ENCODE measurements at regions not wholly inside any gene's neighbourhood (a gene's known extent, or its start where the extent isn't known, plus 50 kb on each side); places are given as distances from the start of the nearest gene placed in this dataset.

GRCh38 chr9:108209132-108209685 lies 646.6 kb downstream of the ACTL7B start:
- no peak for DNase-seq (ENCODE audit: low read depth in 1 of 2, low spot score in 1 of 2)

- no peak for DNase-seq (ENCODE audit: low read depth in 1 of 2, low spot score in 1 of 2)
These were observed 648.1 kb downstream of the ACTL7B start for GRCh38 chr9:108207561-108208165.

GRCh38 chr9:108205276-108205675 lies 650.5 kb downstream of the ACTL7B start:
- no peak for DNase-seq (ENCODE audit: low read depth in 1 of 2, low spot score in 1 of 2)

GRCh38 chr9:108197899-108198298 lies 657.9 kb downstream of the ACTL7B start:
- no peak for DNase-seq (ENCODE audit: low read depth in 1 of 2, low spot score in 1 of 2)

- DNase-seq (ENCODE audit: low read depth in 1 of 2, low spot score in 1 of 2) = no peak
These were observed 658.8 kb downstream of the ACTL7B start for GRCh38 chr9:108197008-108197365.

- DNase-seq (ENCODE audit: low read depth in 1 of 2, low spot score in 1 of 2) = no peak
These were observed 659.3 kb downstream of the ACTL7B start for GRCh38 chr9:108196332-108197007.

GRCh38 chr9:108194154-108194553 lies 661.6 kb downstream of the ACTL7B start:
- no peak for DNase-seq (ENCODE audit: low read depth in 1 of 2, low spot score in 1 of 2)

GRCh38 chr9:108193026-108193710 lies 662.6 kb downstream of the ACTL7B start:
- no peak for DNase-seq (ENCODE audit: low read depth in 1 of 2, low spot score in 1 of 2)

- no peak for DNase-seq (ENCODE audit: low read depth in 1 of 2, low spot score in 1 of 2)
These were observed 664.7 kb downstream of the ACTL7B start for GRCh38 chr9:108191065-108191464.

GRCh38 chr9:108188976-108189375 lies 666.8 kb downstream of the ACTL7B start:
- no peak for DNase-seq (ENCODE audit: low read depth in 1 of 2, low spot score in 1 of 2)

GRCh38 chr9:108188482-108188881 lies 667.3 kb downstream of the ACTL7B start:
- no peak for DNase-seq (ENCODE audit: low read depth in 1 of 2, low spot score in 1 of 2)

GRCh38 chr9:108186642-108187395 lies 669.0 kb downstream of the ACTL7B start:
- DNase-seq (ENCODE audit: low read depth in 1 of 2, low spot score in 1 of 2) = no peak

- no peak for DNase-seq (ENCODE audit: low read depth in 1 of 2, low spot score in 1 of 2)
These were observed 670.2 kb downstream of the ACTL7B start for GRCh38 chr9:108185613-108186012.

GRCh38 chr9:108184941-108185340 lies 670.8 kb downstream of the ACTL7B start:
- no peak for DNase-seq (ENCODE audit: low read depth in 1 of 2, low spot score in 1 of 2)

- DNase-seq (ENCODE audit: low read depth in 1 of 2, low spot score in 1 of 2) = no peak
These were observed 671.8 kb downstream of the ACTL7B start for GRCh38 chr9:108184009-108184408.

- DNase-seq (ENCODE audit: low read depth in 1 of 2, low spot score in 1 of 2) = no peak
These were observed 672.8 kb downstream of the ACTL7B start for GRCh38 chr9:108182950-108183381.

GRCh38 chr9:108182270-108182669 lies 673.5 kb downstream of the ACTL7B start:
- DNase-seq (ENCODE audit: low read depth in 1 of 2, low spot score in 1 of 2) = no peak

GRCh38 chr9:108181441-108181840 lies 674.3 kb downstream of the ACTL7B start:
- DNase-seq (ENCODE audit: low read depth in 1 of 2, low spot score in 1 of 2) = no peak

- no peak for DNase-seq (ENCODE audit: low read depth in 1 of 2, low spot score in 1 of 2)
These were observed 675.2 kb downstream of the ACTL7B start for GRCh38 chr9:108180541-108180940.

- no peak for DNase-seq (ENCODE audit: low read depth in 1 of 2, low spot score in 1 of 2)
These were observed 677.5 kb downstream of the ACTL7B start for GRCh38 chr9:108178318-108178717.

GRCh38 chr9:108168236-108168850 lies 678.8 kb upstream of the KLF4 start:
- no peak for DNase-seq (ENCODE audit: low read depth in 1 of 2, low spot score in 1 of 2)

All from activated CD4-positive, alpha-beta T cell treated with anti-CD3 and anti-CD28 coated beads, Interleukin-2, amount 50 U/mL, for 24 hours (primary cell).